Neural progenitor cell (in vitro differentiated cells): ENCODE measurements at regions not wholly inside any gene's neighbourhood (a gene's known extent, or its start where the extent isn't known, plus 50 kb on each side); places are given as distances from the start of the nearest gene placed in this dataset.

Experiments
- DNase-seq: peaks from one replicate; pipeline ENCODE4 v3.0.0-alpha.2; 2016; ENCODE audit warnings: low spot score
- H2AFZ ChIP-seq: fragments of 200-600 bp; sonication (generic); replicated peaks from 2 replicates; pipeline ENCODE4 v1.6.1; 2016; ENCODE audit warnings: antibody characterized with exemption
- H3F3A ChIP-seq: fragments of 200-600 bp; sonication (generic); 2 replicates; pipeline ENCODE4 v1.6.1; 2016; ENCODE audit warnings: antibody characterized with exemption, low read depth
- H3K27ac ChIP-seq: fragments of 200-600 bp; sonication (generic); 2 replicates; pipeline ENCODE4 v1.5.1; 2016; ENCODE audit warnings: mild to moderate bottlenecking
- H3K27me3 ChIP-seq: fragments of 200-600 bp; sonication (generic); 2 replicates; pipeline ENCODE4 v1.6.1; 2016; ENCODE audit warnings: mild to moderate bottlenecking, moderate library complexity
- H3K36me3 ChIP-seq: fragments of 200-600 bp; sonication (generic); 2 replicates; pipeline ENCODE4 v1.5.1; 2016
- H3K4me1 ChIP-seq: fragments of 200-600 bp; sonication (generic); 2 replicates; pipeline ENCODE4 v1.6.1; 2016; ENCODE audit warnings: mixed run types
- H3K4me2 ChIP-seq: fragments of 200-600 bp; sonication (generic); 2 replicates; pipeline ENCODE4 v1.6.1; 2016
- H3K4me3 ChIP-seq: fragments of 200-600 bp; sonication (generic); 2 replicates; pipeline ENCODE4 v1.5.1; 2016
- H3K79me2 ChIP-seq: fragments of 200-600 bp; sonication (generic); 2 replicates; pipeline ENCODE4 v1.6.1; 2016; ENCODE audit warnings: low read depth
- H3K9ac ChIP-seq: fragments of 200-600 bp; sonication (generic); 2 replicates; pipeline ENCODE4 v1.6.1; 2016
- H3K9me3 ChIP-seq: fragments of 200-600 bp; sonication (generic); 2 replicates; pipeline ENCODE4 v1.5.1; 2016; ENCODE audit warnings: low read depth
- H4K20me1 ChIP-seq: fragments of 200-600 bp; sonication (generic); 2 replicates; pipeline ENCODE4 v1.6.1; 2016; ENCODE audit warnings: low read depth
- H3K27ac Mint-ChIP-seq: 3 replicates; pipeline ENCODE4 v1.8.0; 2021; ENCODE audit warnings: mixed read lengths
- H3K27me3 Mint-ChIP-seq: 2 replicates; pipeline ENCODE4 v1.8.0; 2022; ENCODE audit warnings: low read depth, mild to moderate bottlenecking, inconsistent platforms, moderate library complexity, mixed read lengths; ENCODE audit not compliant: insufficient read depth
- H3K36me3 Mint-ChIP-seq: 3 replicates; pipeline ENCODE4 v1.8.0; 2021; ENCODE audit warnings: mixed read lengths
- H3K4me1 Mint-ChIP-seq: 3 replicates; pipeline ENCODE4 v1.8.0; 2021; ENCODE audit warnings: mixed read lengths
- H3K4me3 Mint-ChIP-seq: 3 replicates; pipeline ENCODE4 v1.8.0; 2021; ENCODE audit warnings: mild to moderate bottlenecking, moderate library complexity, mixed read lengths
- H3K9me3 Mint-ChIP-seq: 3 replicates; pipeline ENCODE4 v1.8.0; 2020; ENCODE audit warnings: mixed read lengths
- CTCF ChIP-seq: fragments of 200-600 bp; sonication (generic); IDR thresholded peaks from 2 replicates; pipeline ENCODE4 v1.5.1; 2017; ENCODE audit warnings: antibody characterized with exemption, mild to moderate bottlenecking
- EZH2 ChIP-seq: fragments of 200-600 bp; sonication (generic); IDR thresholded peaks from 2 replicates; pipeline ENCODE4 v1.6.1; 2017; ENCODE audit warnings: antibody characterized with exemption, mild to moderate bottlenecking, moderate library complexity
- EZH2phosphoT487 ChIP-seq: fragments of 200-600 bp; sonication (generic); IDR thresholded peaks from 2 replicates; pipeline ENCODE4 v1.6.1; 2017; ENCODE audit warnings: antibody characterized with exemption

- Histone ChIP-seq H3K4me2 (no peak overlapping the region), H2AFZ (no peak overlapping the region), H3K27ac (no peak overlapping the region), H3K4me3 (no peak overlapping the region), H3K79me2 (no peaks in the 10 kb centered on the region), H4K20me1 (no peaks in the 10 kb centered on the region), H3K9ac (no peak overlapping the region), H3K4me1 (no peaks in the 10 kb centered on the region), H3K9me3 (no peaks in the 10 kb centered on the region), H3K27me3 (no peaks in the 10 kb centered on the region), H3K36me3 (no peaks in the 10 kb centered on the region), H3F3A (no peaks in the 10 kb centered on the region)
- Mint-ChIP-seq H3K27ac (no peak overlapping the region), H3K9me3 (no peaks in the 10 kb centered on the region), H3K4me1 (no peaks in the 10 kb centered on the region), H3K4me3 (no peak overlapping the region), H3K36me3 (no peaks in the 10 kb centered on the region), H3K27me3 (peaks cover 5% of the 10 kb centered on the region)
- peak; percentile 59 for DNase-seq
- TF ChIP-seq EZH2 (no peak), EZH2phosphoT487 (no peak), CTCF (no peak)
Observed at GRCh38 chr2:79453918-79454317, 58.9 kb upstream of the CTNNA2 start.

- H3K27ac Mint-ChIP-seq: no peak overlapping the region
- no peaks in the 10 kb centered on the region for H3K4me1 Mint-ChIP-seq
- H3K27ac ChIP-seq: no peak overlapping the region
- H3K27me3 ChIP-seq: no peaks in the 10 kb centered on the region
- H2AFZ ChIP-seq: no peak overlapping the region
- no peaks in the 10 kb centered on the region for H3K9me3 ChIP-seq
- H3K36me3 Mint-ChIP-seq: no peaks in the 10 kb centered on the region
- no peak overlapping the region for H3K4me2 ChIP-seq
- no peak overlapping the region for H3K9ac ChIP-seq
- H3K4me3 ChIP-seq: no peak overlapping the region
- H3K9me3 Mint-ChIP-seq: no peaks in the 10 kb centered on the region
- no peaks in the 10 kb centered on the region for H4K20me1 ChIP-seq
- H3K79me2 ChIP-seq: no peaks in the 10 kb centered on the region
- no peak for TF ChIP-seq CTCF
- no peak for TF ChIP-seq EZH2phosphoT487
- no peak for TF ChIP-seq EZH2
- no peaks in the 10 kb centered on the region for H3K36me3 ChIP-seq
- no peak overlapping the region for H3K4me3 Mint-ChIP-seq
- peaks cover 5% of the 10 kb centered on the region for H3K27me3 Mint-ChIP-seq
- DNase-seq: no peak
- no peaks in the 10 kb centered on the region for H3K4me1 ChIP-seq
- H3F3A ChIP-seq: no peaks in the 10 kb centered on the region
Observed at GRCh38 chr2:79452651-79453050, 60.2 kb upstream of the CTNNA2 start.

GRCh38 chr2:79447463-79447862 lies 65.4 kb upstream of the CTNNA2 start:
- no peak overlapping the region for H3K4me2 ChIP-seq

More at GRCh38 chr2:79447463-79447862, 65.4 kb upstream of the CTNNA2 start:
- H3K27me3 Mint-ChIP-seq: no peaks in the 10 kb centered on the region
- Histone ChIP-seq H4K20me1 (no peaks in the 10 kb centered on the region), H3K79me2 (no peaks in the 10 kb centered on the region), H3F3A (no peaks in the 10 kb centered on the region), H2AFZ (no peak overlapping the region), H3K9me3 (no peaks in the 10 kb centered on the region), H3K27ac (no peak overlapping the region), H3K36me3 (no peaks in the 10 kb centered on the region), H3K4me1 (no peaks in the 10 kb centered on the region), H3K9ac (no peak overlapping the region), H3K27me3 (no peaks in the 10 kb centered on the region), H3K4me3 (no peak overlapping the region)
- DNase-seq: no peak
- TF ChIP-seq EZH2 (no peak), EZH2phosphoT487 (no peak), CTCF (no peak)
- no peak overlapping the region for H3K27ac Mint-ChIP-seq
- H3K9me3 Mint-ChIP-seq: peaks cover 7% of the 10 kb centered on the region
- no peaks in the 10 kb centered on the region for H3K4me1 Mint-ChIP-seq
- no peaks in the 10 kb centered on the region for H3K36me3 Mint-ChIP-seq
- H3K4me3 Mint-ChIP-seq: no peak overlapping the region
